OCI-LY1 (cell line): ENCODE measurements at regions not wholly inside any gene's neighbourhood (a gene's known extent, or its start where the extent isn't known, plus 50 kb on each side); places are given as distances from the start of the nearest gene placed in this dataset.

Experiments
- H2AFZ ChIP-seq: fragments of 200-600 bp; sonication (generic), shearing (Covaris generic); 2 replicates; pipeline ENCODE4 v1.6.0; 2014; ENCODE audit warnings: antibody characterized with exemption, mild to moderate bottlenecking, low read length
- H3F3A ChIP-seq: fragments of 200-600 bp; sonication (generic), shearing (Covaris generic); 2 replicates; pipeline ENCODE4 v1.6.0; 2014; ENCODE audit warnings: mild to moderate bottlenecking, antibody characterized with exemption, low read length, moderate library complexity; ENCODE audit not compliant: insufficient read depth
- H3K27ac ChIP-seq: fragments of 200-600 bp; sonication (generic); 2 replicates; pipeline ENCODE4 v1.5.1; 2014; ENCODE audit warnings: low read length, mixed run types, mild to moderate bottlenecking, low read depth; ENCODE audit not compliant: poor library complexity, severe bottlenecking
- H3K27me3 ChIP-seq: fragments of 200-600 bp; sonication (generic); 2 replicates; pipeline ENCODE4 v1.6.0; 2014; ENCODE audit warnings: antibody characterized with exemption, mild to moderate bottlenecking, low read length, moderate library complexity; ENCODE audit not compliant: insufficient read depth
- H3K36me3 ChIP-seq: fragments of 200-600 bp; sonication (generic); 2 replicates; pipeline ENCODE4 v1.6.1; 2014; ENCODE audit warnings: mild to moderate bottlenecking, antibody characterized with exemption, low read length, moderate library complexity, mixed read lengths; ENCODE audit not compliant: insufficient read depth
- H3K4me1 ChIP-seq: fragments of 200-600 bp; sonication (generic); 2 replicates; pipeline ENCODE4 v1.5.1; 2014; ENCODE audit warnings: mild to moderate bottlenecking, low read length, moderate library complexity; ENCODE audit not compliant: insufficient read depth, severe bottlenecking
- H3K4me2 ChIP-seq: fragments of 200-600 bp; sonication (generic), shearing (Covaris generic); 2 replicates; pipeline ENCODE4 v1.6.1; 2014; ENCODE audit warnings: low read length
- H3K4me3 ChIP-seq: fragments of 200-600 bp; sonication (generic); 2 replicates; pipeline ENCODE4 v1.5.1; 2014; ENCODE audit warnings: low read length, low read depth, mild to moderate bottlenecking, mixed read lengths; ENCODE audit not compliant: poor library complexity, severe bottlenecking
- H3K79me2 ChIP-seq: fragments of 200-600 bp; shearing (Covaris generic); 2 replicates; pipeline ENCODE4 v1.6.1; 2016; ENCODE audit warnings: mixed run types, low read length, mixed read lengths; ENCODE audit not compliant: insufficient read depth
- H3K9ac ChIP-seq: fragments of 200-600 bp; sonication (generic), shearing (Covaris generic); 2 replicates; pipeline ENCODE4 v1.6.1; 2014; ENCODE audit warnings: mild to moderate bottlenecking, low read length, mixed read lengths
- H3K9me2 ChIP-seq: fragments of 200-600 bp; sonication (generic), shearing (Covaris generic); 2 replicates; pipeline ENCODE4 v1.6.1; 2014; ENCODE audit warnings: low read depth, mild to moderate bottlenecking, low read length, mixed read lengths
- H3K9me3 ChIP-seq: fragments of 200-600 bp; shearing (Covaris generic); 2 replicates; pipeline ENCODE4 v1.6.1; 2014; ENCODE audit warnings: low read length, mixed read lengths
- H4K20me1 ChIP-seq: fragments of 200-600 bp; sonication (generic), shearing (Covaris generic); 2 replicates; pipeline ENCODE4 v1.6.0; 2016; ENCODE audit warnings: mild to moderate bottlenecking, low read length; ENCODE audit not compliant: insufficient read depth
- EZH2 ChIP-seq: fragments of 200-600 bp; sonication (generic), shearing (Covaris generic); IDR thresholded peaks from 2 replicates; pipeline ENCODE4 v1.8.0; 2017; ENCODE audit warnings: borderline replicate concordance, mixed run types, mild to moderate bottlenecking, antibody characterized with exemption, low read length, moderate library complexity, mixed read lengths
- TF ChIP-seq, protein P1 (sequence below): fragments of 200-600 bp; sonication (generic), shearing (Covaris generic); IDR thresholded peaks from 2 replicates; pipeline ENCODE4 v1.5.1; 2017; ENCODE audit warnings: mild to moderate bottlenecking, antibody characterized with exemption, low read length, moderate library complexity, mixed read lengths

DNA sequence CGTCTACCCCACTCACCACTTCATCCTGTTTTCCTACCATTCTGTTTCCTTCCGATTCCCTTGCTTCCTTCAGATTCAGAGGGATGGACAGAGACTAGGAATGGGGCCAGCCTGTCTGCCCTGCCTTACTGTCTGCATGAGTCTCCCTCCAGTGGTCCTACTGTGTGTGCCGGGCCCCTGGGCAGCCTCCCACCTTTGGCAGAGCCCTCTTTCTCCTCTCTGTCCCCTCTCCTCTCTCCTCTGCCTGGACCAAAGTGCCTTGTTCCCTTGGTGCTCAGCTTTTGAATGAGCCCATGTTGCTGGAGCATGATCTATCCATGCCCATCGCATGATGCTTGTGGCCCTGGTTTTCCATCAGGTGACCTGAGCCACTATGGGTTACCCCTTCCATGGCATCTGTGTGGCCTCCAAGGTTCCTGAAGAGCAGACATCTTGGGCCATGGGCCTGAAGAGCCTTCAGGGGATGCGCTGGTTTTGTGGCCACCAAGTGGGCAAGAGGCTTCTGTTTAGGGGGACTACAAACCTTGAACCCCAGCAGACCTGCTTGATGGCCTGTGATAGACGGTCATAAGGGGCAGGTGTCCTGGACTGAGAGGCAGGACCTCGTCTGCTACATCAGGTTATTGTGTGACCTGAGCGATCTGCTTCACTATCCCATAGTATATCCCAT lies 54.2 kb upstream of the BCL11B start:
- H3K9me3 ChIP-seq = no peaks in the 10 kb centered on the region
- H3K27me3 ChIP-seq = no peaks in the 10 kb centered on the region
- no peak overlapping the region for H3K9ac ChIP-seq
- no peak overlapping the region for H2AFZ ChIP-seq
- H3K4me1 ChIP-seq = no peaks in the 10 kb centered on the region
- H3K9me2 ChIP-seq = no peaks in the 10 kb centered on the region
- no peak overlapping the region for H3K4me2 ChIP-seq
- H3K36me3 ChIP-seq = no peaks in the 10 kb centered on the region
- no peak for TF ChIP-seq EZH2
- TF ChIP-seq, protein P1, sequence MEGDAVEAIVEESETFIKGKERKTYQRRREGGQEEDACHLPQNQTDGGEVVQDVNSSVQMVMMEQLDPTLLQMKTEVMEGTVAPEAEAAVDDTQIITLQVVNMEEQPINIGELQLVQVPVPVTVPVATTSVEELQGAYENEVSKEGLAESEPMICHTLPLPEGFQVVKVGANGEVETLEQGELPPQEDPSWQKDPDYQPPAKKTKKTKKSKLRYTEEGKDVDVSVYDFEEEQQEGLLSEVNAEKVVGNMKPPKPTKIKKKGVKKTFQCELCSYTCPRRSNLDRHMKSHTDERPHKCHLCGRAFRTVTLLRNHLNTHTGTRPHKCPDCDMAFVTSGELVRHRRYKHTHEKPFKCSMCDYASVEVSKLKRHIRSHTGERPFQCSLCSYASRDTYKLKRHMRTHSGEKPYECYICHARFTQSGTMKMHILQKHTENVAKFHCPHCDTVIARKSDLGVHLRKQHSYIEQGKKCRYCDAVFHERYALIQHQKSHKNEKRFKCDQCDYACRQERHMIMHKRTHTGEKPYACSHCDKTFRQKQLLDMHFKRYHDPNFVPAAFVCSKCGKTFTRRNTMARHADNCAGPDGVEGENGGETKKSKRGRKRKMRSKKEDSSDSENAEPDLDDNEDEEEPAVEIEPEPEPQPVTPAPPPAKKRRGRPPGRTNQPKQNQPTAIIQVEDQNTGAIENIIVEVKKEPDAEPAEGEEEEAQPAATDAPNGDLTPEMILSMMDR = no peak
- H4K20me1 ChIP-seq = no peaks in the 10 kb centered on the region
- no peaks in the 10 kb centered on the region for H3F3A ChIP-seq
- no peaks in the 10 kb centered on the region for H3K79me2 ChIP-seq
- no peak overlapping the region for H3K27ac ChIP-seq
- H3K4me3 ChIP-seq = no peak overlapping the region

DNA sequence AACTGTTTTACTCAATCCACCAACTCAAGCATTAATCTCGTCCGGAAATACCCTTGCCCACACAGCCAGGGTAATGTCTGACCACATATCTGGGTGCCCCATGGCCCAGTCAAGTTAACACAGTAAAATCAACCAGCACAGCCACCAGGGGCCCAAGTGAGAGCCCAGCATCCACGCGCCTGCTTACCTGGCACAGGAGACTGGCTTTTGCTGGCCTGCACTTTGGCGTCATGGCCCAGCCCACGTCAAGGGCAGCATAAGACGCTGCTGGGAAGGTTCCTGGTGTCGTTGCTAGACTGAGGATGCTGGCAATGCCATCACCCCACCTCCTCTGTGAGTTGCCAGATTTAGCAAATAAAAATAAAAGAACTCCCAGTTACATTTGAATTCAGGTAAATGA lies 53.6 kb upstream of the BCL11B start:
- Histone ChIP-seq H3K4me3 (no peak overlapping the region), H3K4me1 (no peaks in the 10 kb centered on the region), H3K27ac (no peak overlapping the region), H4K20me1 (no peaks in the 10 kb centered on the region), H3K9me2 (no peaks in the 10 kb centered on the region), H3F3A (no peaks in the 10 kb centered on the region), H3K36me3 (no peaks in the 10 kb centered on the region), H3K9ac (no peak overlapping the region), H2AFZ (no peak overlapping the region), H3K27me3 (no peaks in the 10 kb centered on the region), H3K9me3 (no peaks in the 10 kb centered on the region), H3K4me2 (no peak overlapping the region), H3K79me2 (no peaks in the 10 kb centered on the region)
- TF ChIP-seq, protein P1 = no peak
- TF ChIP-seq EZH2 = no peak

DNA sequence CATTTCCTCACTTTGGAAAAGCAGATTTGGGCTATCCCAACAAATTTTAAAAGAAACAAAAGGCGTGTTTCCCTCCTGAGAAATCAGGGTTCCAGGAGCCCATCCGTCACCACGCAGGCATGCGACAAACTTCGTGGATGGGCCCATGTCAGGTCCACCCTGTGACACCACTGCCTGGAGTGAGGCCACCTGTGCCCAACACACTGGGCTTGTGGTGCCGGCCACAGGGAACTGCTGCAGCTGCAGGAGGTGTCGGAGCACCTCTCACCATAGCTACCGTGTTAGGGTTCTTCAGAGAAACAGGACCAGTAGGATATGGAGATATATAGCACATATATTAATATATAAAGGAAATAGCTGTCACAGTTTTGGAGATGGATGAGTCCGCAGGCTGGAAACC lies 53.0 kb upstream of the BCL11B start:
- TF ChIP-seq, protein P1 = no peak
- no peak for TF ChIP-seq EZH2
- Histone ChIP-seq H3K9me3 (no peaks in the 10 kb centered on the region), H3F3A (no peaks in the 10 kb centered on the region), H3K9me2 (no peaks in the 10 kb centered on the region), H3K79me2 (no peaks in the 10 kb centered on the region), H3K4me1 (no peaks in the 10 kb centered on the region), H3K4me2 (no peak overlapping the region), H3K9ac (no peak overlapping the region), H4K20me1 (no peaks in the 10 kb centered on the region), H3K36me3 (no peaks in the 10 kb centered on the region), H2AFZ (no peak overlapping the region), H3K27ac (no peak overlapping the region), H3K4me3 (no peak overlapping the region), H3K27me3 (no peaks in the 10 kb centered on the region)
